GM10248 (cell line): ENCODE measurements at regions not wholly inside any gene's neighbourhood (a gene's known extent, or its start where the extent isn't known, plus 50 kb on each side); places are given as distances from the start of the nearest gene placed in this dataset.

Source experiments
- CTCF ChIA-PET: fragments of 300-600 bp; sonication (Branson Sonifier 250); formaldehyde crosslinking; extraction: SDS; loops from one replicate; lab custom pipeline; 2021; ENCODE audit warnings: antibody characterized with exemption; lab: Yijun Ruan, JAX
- POLR2A ChIA-PET: fragments of 350-650 bp; sonication (Branson Sonifier 250); formaldehyde crosslinking; extraction: SDS; loops from one replicate; lab custom pipeline; 2020; ENCODE audit warnings: antibody characterized with exemption; lab: Yijun Ruan, JAX
- DNase-seq: peaks from one replicate; pipeline ENCODE4 v3.0.0; 2012; ENCODE audit errors: extremely low spot score
- TF ChIP-seq, protein P1 (sequence below): IDR thresholded peaks from 2 replicates; pipeline ENCODE4 v1.5.1; 2012; ENCODE audit warnings: mild to moderate bottlenecking, low read depth; ENCODE audit errors: extremely low read depth, missing control alignments, control extremely low read depth

DNA sequence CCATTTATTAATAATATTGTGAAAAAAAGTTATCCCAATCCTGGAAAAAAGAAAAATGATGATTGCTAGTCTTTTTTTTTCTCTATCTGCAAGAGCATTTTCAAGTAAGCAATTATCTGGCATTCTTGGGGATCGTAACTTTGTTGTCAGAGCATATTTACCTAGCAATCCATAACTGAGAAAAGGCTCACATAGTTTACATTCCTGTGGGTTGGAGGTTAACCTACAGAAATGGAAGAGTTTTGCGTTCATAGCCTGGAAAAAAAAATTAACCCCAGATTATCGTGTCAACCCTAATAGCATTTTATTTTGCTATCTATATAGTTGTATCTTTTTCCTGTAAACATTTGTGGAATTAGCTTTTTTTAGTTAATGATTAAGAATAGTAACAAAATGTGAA is 292.3 kb downstream of the DAD1 start:
- ChIA-PET CTCF (interaction anchor here (1.6 kb wide), 2 partner anchors 9 to 96 kb away, joined by 3 read pairs; no protein-coding TSS in a partner anchor), POLR2A (no interaction called here)
- TF ChIP-seq, protein P1, sequence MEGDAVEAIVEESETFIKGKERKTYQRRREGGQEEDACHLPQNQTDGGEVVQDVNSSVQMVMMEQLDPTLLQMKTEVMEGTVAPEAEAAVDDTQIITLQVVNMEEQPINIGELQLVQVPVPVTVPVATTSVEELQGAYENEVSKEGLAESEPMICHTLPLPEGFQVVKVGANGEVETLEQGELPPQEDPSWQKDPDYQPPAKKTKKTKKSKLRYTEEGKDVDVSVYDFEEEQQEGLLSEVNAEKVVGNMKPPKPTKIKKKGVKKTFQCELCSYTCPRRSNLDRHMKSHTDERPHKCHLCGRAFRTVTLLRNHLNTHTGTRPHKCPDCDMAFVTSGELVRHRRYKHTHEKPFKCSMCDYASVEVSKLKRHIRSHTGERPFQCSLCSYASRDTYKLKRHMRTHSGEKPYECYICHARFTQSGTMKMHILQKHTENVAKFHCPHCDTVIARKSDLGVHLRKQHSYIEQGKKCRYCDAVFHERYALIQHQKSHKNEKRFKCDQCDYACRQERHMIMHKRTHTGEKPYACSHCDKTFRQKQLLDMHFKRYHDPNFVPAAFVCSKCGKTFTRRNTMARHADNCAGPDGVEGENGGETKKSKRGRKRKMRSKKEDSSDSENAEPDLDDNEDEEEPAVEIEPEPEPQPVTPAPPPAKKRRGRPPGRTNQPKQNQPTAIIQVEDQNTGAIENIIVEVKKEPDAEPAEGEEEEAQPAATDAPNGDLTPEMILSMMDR = no peak
- DNase-seq = no peak

DNA sequence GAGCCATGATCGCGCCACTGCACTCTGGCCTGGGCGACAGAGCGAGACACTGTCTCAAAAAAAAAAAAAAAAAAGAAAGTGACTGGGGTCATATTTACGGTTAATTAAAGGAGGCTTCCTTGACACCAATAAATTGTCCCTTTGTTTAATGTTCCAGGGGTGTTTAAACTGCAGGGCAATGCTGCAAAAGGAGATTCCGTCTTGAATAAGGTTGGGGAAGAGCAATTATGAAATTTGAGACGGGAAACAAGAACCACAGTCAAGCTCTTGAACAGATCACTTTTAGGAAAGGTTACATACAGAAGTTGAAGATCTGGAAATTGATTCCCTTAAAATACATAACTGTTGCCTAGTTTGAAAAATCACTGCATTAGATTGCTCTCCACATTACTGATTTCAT is 292.9 kb downstream of the DAD1 start:
- no peak for DNase-seq
- ChIA-PET CTCF (interaction anchor here (1.0 to 1.6 kb wide), 2 partner anchors 8 to 11 kb away, joined by 3 read pairs; no protein-coding TSS in a partner anchor), POLR2A (no interaction called here)
- TF ChIP-seq, protein P1 = no peak

DNA sequence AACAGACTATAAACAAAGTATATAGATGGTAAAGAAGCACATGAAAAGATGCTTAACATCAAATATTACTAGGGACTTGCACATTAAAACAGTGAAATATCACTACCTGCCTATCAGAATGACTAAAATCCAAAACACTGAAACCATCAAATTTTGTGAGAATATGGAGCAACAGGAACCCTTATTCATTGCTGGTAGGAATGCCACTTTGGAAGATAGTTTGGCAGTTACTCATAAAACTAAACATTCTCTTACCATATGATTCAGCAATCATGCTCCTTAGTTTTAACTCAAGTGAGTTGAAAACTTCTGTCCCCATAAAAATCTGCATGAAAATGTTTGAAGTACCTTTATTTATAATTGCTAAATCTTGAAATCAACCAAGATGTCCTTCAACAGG is 297.6 kb downstream of the DAD1 start:
- no peak for DNase-seq
- ChIA-PET CTCF (no interaction called here), POLR2A (no interaction called here)
- TF ChIP-seq, protein P1 = no peak

DNA sequence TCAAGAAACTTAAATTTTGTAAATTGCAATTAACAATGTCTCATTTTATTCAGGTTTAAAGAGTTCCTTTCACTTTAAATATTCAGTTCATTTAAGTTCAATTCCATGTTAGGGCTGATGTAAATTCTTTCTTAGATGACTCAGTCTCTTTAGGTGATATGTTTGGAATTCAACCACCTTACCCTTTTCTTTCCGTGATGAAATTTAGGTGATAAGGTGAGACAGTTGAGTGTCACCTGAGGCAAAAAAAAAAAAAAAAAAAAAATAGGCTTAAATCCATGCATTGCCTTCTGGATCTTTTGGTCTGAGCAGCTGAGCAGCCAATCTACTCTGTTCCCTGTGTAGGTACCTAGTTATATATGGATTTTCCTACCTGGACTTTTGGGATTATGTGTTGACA is 299.5 kb downstream of the DAD1 start:
- no peak for DNase-seq
- CTCF ChIA-PET = interaction anchor here (1.4 kb wide), 1 partner anchor 9 kb away, joined by 4 read pairs; no protein-coding TSS in a partner anchor
- TF ChIP-seq, protein P1 = no peak
- POLR2A ChIA-PET = no interaction called here

DNA sequence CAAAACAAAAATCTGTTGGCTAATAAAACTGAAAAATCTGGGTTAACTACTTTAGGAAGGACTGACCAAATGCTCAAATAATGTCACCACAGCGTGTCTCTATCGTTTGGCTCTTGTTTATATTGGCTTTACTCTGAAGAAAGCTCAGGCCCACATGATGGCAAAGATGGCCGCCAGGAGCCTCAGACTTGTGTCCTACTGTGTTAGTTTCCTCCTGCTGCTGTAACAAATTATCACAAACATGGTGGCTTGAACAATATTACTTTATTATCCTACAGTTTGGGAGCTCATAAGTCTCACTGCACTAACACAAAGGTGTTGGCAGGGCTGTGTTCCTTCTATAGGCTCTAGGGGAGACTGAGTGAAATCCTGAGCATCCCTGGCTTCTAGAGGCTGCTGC is 303.0 kb downstream of the DAD1 start:
- TF ChIP-seq, protein P1 = no peak
- DNase-seq = no peak
- CTCF ChIA-PET = interaction anchor here (0.9 to 1.4 kb wide), 3 partner anchors 9 to 17 kb away, joined by 3 to 5 read pairs (median 4); no protein-coding TSS in a partner anchor
- POLR2A ChIA-PET = no interaction called here

DNA sequence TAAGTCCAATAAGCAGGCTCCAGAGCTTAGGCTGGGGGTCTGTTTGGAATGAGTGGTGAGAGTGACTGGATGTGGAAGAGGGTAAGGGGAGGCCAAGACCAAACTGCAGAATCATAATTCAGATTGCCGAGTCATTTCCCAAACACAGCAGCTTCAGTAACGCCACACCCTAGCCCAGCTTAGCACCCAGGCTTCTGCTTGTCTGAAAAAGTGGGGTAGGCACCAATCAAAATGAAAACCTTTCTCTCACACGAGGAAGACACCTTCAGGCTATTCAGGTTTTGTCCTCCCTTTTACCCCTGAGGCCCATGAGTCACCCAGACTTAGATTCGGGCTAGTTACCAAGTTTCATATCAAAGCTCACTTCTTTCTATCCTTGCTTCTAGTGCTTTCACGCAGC is 306.1 kb downstream of the DAD1 start:
- TF ChIP-seq, protein P1 = no peak
- ChIA-PET POLR2A (no interaction called here), CTCF (interaction anchor here (1.3 to 1.4 kb wide), 2 partner anchors 16 to 37 kb away, joined by 4 to 5 read pairs; no protein-coding TSS in a partner anchor)
- no peak for DNase-seq
